ENCODE measurements at regions not wholly inside any gene's neighbourhood (a gene's known extent, or its start where the extent isn't known, plus 50 kb on each side); places are given as distances from the start of the nearest gene placed in this dataset.

GRCh38 chr3:177460047-177460446 lies 262.8 kb upstream of the TBL1XR1 start (continued):
- TF ChIP-seq NANOG (IDR thresholded peaks at IDR 0.05; ENCODE audit: insufficient read depth, low read depth, low read length, poor library complexity, severe bottlenecking) (no peak), YY1 (IDR thresholded peaks at IDR 0.05; ENCODE audit: low read depth, low read length) (no peak), CBX8 (IDR thresholded peaks at IDR 0.05; ENCODE audit: borderline replicate concordance, low read depth, low read length) (no peak), GABPA (IDR thresholded peaks at IDR 0.05; ENCODE audit: borderline replicate concordance, insufficient read depth, low read length) (no peak)
